ENCODE measurements at regions not wholly inside any gene's neighbourhood (a gene's known extent, or its start where the extent isn't known, plus 50 kb on each side); places are given as distances from the start of the nearest gene placed in this dataset.

DNA sequence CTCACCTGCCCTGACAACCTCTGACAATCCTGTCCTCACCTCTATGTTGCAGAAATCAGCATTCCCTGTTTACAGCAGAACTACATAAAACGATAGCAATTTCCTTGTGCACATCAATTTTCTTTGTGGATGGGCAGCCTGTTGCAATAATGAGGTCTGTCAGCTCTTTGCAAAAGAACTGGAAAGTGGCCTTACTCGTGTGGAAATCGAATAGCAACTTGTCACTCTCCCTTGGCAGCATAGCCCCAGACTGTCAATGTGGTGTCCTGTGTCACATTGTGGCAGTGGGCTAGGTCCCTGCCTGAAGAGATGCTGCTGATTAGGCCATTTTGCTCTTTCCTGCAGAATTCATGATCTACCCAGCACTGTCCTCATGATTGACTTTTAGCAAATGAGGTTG, 531.9 kb downstream of the CCDC85A start:
- Histone ChIP-seq H3F3A (ENCODE audit: low read length, unreplicated experiment) (no peaks in the 10 kb centered on the region), H2AFZ (ENCODE audit: low read length) (no peak overlapping the region), H3K9me2 (replicated peaks; ENCODE audit: low read length) (no peaks in the 10 kb centered on the region), H3K4me1 (ENCODE audit: insufficient read depth, low read length) (no peaks in the 10 kb centered on the region), H3K27me3 (ENCODE audit: low read length) (no peaks in the 10 kb centered on the region; the same call in 1 of the 2 replicates), H3K79me2 (ENCODE audit: low read length) (no peaks in the 10 kb centered on the region), H3K27ac (ENCODE audit: low read length) (no peak overlapping the region), H3K9me3 (ENCODE audit: low read length) (no peaks in the 10 kb centered on the region), H3K36me3 (ENCODE audit: low read depth, low read length) (no peaks in the 10 kb centered on the region), H3K4me2 (ENCODE audit: low read length) (no peak overlapping the region), H3K9ac (ENCODE audit: low read length) (no peak overlapping the region), H3K4me3 (ENCODE audit: low read length) (no peak overlapping the region), H4K20me1 (ENCODE audit: low read length) (no peaks in the 10 kb centered on the region)
- TF ChIP-seq EZH2 (IDR thresholded peaks at IDR 0.05; ENCODE audit: low read length, unreplicated experiment), result no peak
- no peak for TF ChIP-seq EZH2phosphoT487 (IDR thresholded peaks at IDR 0.05; ENCODE audit: borderline replicate concordance, low read length)
- TF ChIP-seq, protein P1, sequence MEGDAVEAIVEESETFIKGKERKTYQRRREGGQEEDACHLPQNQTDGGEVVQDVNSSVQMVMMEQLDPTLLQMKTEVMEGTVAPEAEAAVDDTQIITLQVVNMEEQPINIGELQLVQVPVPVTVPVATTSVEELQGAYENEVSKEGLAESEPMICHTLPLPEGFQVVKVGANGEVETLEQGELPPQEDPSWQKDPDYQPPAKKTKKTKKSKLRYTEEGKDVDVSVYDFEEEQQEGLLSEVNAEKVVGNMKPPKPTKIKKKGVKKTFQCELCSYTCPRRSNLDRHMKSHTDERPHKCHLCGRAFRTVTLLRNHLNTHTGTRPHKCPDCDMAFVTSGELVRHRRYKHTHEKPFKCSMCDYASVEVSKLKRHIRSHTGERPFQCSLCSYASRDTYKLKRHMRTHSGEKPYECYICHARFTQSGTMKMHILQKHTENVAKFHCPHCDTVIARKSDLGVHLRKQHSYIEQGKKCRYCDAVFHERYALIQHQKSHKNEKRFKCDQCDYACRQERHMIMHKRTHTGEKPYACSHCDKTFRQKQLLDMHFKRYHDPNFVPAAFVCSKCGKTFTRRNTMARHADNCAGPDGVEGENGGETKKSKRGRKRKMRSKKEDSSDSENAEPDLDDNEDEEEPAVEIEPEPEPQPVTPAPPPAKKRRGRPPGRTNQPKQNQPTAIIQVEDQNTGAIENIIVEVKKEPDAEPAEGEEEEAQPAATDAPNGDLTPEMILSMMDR (conservative IDR thresholded peaks at IDR 0.05; ENCODE audit: low read depth, low read length), result no peak
- ATAC-seq (no peak), DNase-seq (no peak)
- BruUV-seq (replicated peaks), result no TSS peak
- CTCF ChIA-PET, result no interaction called here
- intact Hi-C loops (cut with micrococcal nuclease), result no loop called here
- POLR2A ChIA-PET (ENCODE audit: unreplicated experiment), result no interaction called here

DNA sequence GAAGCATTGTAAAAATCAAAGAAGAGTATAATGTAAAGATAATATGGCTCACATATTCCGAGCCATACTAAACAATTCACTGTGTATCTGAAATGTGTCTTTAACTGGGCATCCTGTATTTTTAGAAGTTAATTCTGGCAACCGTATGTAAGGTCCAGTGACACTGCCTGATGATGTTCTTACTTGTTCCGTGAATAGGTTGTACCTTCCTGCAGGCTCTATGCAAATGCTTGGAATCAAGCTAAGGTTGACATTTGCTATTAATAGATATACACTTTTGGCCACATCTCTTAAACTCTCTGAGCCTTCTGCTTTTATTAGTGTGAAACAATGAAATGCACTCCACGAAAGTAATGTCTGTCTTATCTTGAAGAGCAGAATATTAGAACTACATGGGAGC, 534.6 kb downstream of the CCDC85A start:
- no peaks in the 10 kb centered on the region for H3K9me3 ChIP-seq (ENCODE audit: low read length)
- no peaks in the 10 kb centered on the region; the same call in 1 of the 2 replicates for H3K27me3 ChIP-seq (ENCODE audit: low read length)
- H3K4me3 ChIP-seq (ENCODE audit: low read length), result no peak overlapping the region
- no peaks in the 10 kb centered on the region for H3K79me2 ChIP-seq (ENCODE audit: low read length)
- no peak for DNase-seq
- no peak overlapping the region for H3K27ac ChIP-seq (ENCODE audit: low read length)
- H3K9ac ChIP-seq (ENCODE audit: low read length), result no peak overlapping the region
- H3K4me2 ChIP-seq (ENCODE audit: low read length), result no peak overlapping the region
- BruUV-seq (replicated peaks), result no TSS peak
- no peaks in the 10 kb centered on the region for H3K4me1 ChIP-seq (ENCODE audit: insufficient read depth, low read length)
- no peaks in the 10 kb centered on the region for H3K9me2 ChIP-seq (replicated peaks; ENCODE audit: low read length)
- no peaks in the 10 kb centered on the region for H3F3A ChIP-seq (ENCODE audit: low read length, unreplicated experiment)
- POLR2A ChIA-PET (ENCODE audit: unreplicated experiment), result no interaction called here
- intact Hi-C loops (cut with micrococcal nuclease), result no loop called here
- no peaks in the 10 kb centered on the region for H3K36me3 ChIP-seq (ENCODE audit: low read depth, low read length)
- TF ChIP-seq, protein P1 (conservative IDR thresholded peaks at IDR 0.05; ENCODE audit: low read depth, low read length), result no peak
- no peak for TF ChIP-seq EZH2 (IDR thresholded peaks at IDR 0.05; ENCODE audit: low read length, unreplicated experiment)
- no peak for TF ChIP-seq EZH2phosphoT487 (IDR thresholded peaks at IDR 0.05; ENCODE audit: borderline replicate concordance, low read length)
- H2AFZ ChIP-seq (ENCODE audit: low read length), result no peak overlapping the region
- CTCF ChIA-PET, result no interaction called here
- no peaks in the 10 kb centered on the region for H4K20me1 ChIP-seq (ENCODE audit: low read length)
- no peak for ATAC-seq

DNA sequence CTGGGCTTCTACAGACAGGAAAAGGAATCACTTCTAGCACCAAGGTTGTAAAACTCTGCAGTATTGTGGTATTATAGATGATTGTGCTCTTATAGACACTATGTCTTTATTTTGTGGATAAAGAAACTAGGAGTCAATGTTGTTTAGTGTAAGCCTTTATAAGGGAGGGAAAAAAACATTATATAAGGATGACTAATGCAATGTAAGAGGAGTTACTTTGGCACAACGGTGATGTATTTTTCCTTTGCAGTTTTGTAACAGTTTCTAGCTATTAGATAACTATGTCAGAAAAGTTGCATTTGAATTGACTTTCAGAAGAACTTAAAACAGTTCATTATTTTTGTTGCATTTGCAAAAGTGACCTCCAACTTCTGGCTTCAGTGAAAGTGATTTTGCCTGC, 545.4 kb downstream of the CCDC85A start:
- H2AFZ ChIP-seq (ENCODE audit: low read length), result no peak overlapping the region
- H3K9ac ChIP-seq (ENCODE audit: low read length), result no peak overlapping the region
- POLR2A ChIA-PET (ENCODE audit: unreplicated experiment), result no interaction called here
- ATAC-seq, result peak; percentile 57
- 0 out of 2 replicates have a peak, but pooled peaks cover 6% of the 10 kb centered on the region for H3K9me3 ChIP-seq (ENCODE audit: low read length)
- DNase-seq, result no peak
- 0 out of 2 replicates have a peak, but pooled peaks cover 7% of the 10 kb centered on the region for H3K4me1 ChIP-seq (ENCODE audit: insufficient read depth, low read length)
- no peaks in the 10 kb centered on the region for H3K27me3 ChIP-seq (ENCODE audit: low read length)
- no peaks in the 10 kb centered on the region for H3F3A ChIP-seq (ENCODE audit: low read length, unreplicated experiment)
- 0 out of 2 replicates have a peak, but pooled peaks cover 6% of the 10 kb centered on the region for H3K36me3 ChIP-seq (ENCODE audit: low read depth, low read length)
- CTCF ChIA-PET, result no interaction called here
- no TSS peak for BruUV-seq (replicated peaks)
- H3K27ac ChIP-seq (ENCODE audit: low read length), result no peak overlapping the region
- no peaks in the 10 kb centered on the region for H3K79me2 ChIP-seq (ENCODE audit: low read length)
- TF ChIP-seq, protein P1 (conservative IDR thresholded peaks at IDR 0.05; ENCODE audit: low read depth, low read length), result no peak
- TF ChIP-seq EZH2 (IDR thresholded peaks at IDR 0.05; ENCODE audit: low read length, unreplicated experiment) (no peak), EZH2phosphoT487 (IDR thresholded peaks at IDR 0.05; ENCODE audit: borderline replicate concordance, low read length) (no peak)
- H3K4me2 ChIP-seq (ENCODE audit: low read length), result no peak overlapping the region
- intact Hi-C loops (cut with micrococcal nuclease), result no loop called here
- no peaks in the 10 kb centered on the region for H4K20me1 ChIP-seq (ENCODE audit: low read length)
- H3K4me3 ChIP-seq (ENCODE audit: low read length), result no peak overlapping the region
- no peaks in the 10 kb centered on the region for H3K9me2 ChIP-seq (replicated peaks; ENCODE audit: low read length)
